Gastroesophageal sphincter (tissue), 3 donors: ENCODE measurements at regions not wholly inside any gene's neighbourhood (a gene's known extent, or its start where the extent isn't known, plus 50 kb on each side); places are given as distances from the start of the nearest gene placed in this dataset.

Source experiments
- POLR2A ChIP-seq, 2 donors: fragments of 450-650 bp; IDR thresholded peaks; one replicate each; pipeline ENCODE4 v1.6.1; 2017; ENCODE audit warnings: antibody characterized with exemption in 2 of 2, mild to moderate bottlenecking in 2 of 2, moderate library complexity in 1 of 2
- TF ChIP-seq, protein P1 (sequence below), 4 experiments: fragments of 200-600 bp in 2 of 4; fragments of 450-650 bp in 2 of 4; sonication (generic) in 1 of 4; IDR thresholded peaks; one replicate each; pipeline ENCODE4 v1.5.1; 2017 to 2019; ENCODE audit warnings: antibody characterized with exemption in 4 of 4, mild to moderate bottlenecking in 2 of 4, moderate library complexity in 2 of 4

DNA sequence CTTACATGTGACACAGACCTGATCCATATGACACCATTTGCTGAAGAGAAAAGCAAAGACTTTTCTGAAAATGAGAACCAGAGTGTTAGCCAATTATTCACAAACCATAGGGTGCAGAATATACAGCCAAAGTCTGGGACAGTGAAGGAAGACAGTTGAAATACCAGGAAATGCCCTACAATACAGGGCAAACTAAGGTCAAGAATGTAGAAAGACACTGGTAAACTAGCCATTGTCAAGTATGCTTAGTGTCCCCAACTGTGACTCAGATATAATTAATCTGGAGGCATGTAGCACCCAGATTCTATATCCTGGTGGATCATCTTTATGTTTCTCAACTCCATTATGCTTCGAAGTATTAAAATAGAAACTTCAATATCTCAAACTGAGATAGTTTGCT lies 200.9 kb upstream of the FSTL5 start:
- TF ChIP-seq POLR2A (IDR thresholded peaks at IDR 0.05), result no peak
- TF ChIP-seq, protein P1, sequence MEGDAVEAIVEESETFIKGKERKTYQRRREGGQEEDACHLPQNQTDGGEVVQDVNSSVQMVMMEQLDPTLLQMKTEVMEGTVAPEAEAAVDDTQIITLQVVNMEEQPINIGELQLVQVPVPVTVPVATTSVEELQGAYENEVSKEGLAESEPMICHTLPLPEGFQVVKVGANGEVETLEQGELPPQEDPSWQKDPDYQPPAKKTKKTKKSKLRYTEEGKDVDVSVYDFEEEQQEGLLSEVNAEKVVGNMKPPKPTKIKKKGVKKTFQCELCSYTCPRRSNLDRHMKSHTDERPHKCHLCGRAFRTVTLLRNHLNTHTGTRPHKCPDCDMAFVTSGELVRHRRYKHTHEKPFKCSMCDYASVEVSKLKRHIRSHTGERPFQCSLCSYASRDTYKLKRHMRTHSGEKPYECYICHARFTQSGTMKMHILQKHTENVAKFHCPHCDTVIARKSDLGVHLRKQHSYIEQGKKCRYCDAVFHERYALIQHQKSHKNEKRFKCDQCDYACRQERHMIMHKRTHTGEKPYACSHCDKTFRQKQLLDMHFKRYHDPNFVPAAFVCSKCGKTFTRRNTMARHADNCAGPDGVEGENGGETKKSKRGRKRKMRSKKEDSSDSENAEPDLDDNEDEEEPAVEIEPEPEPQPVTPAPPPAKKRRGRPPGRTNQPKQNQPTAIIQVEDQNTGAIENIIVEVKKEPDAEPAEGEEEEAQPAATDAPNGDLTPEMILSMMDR (IDR thresholded peaks at IDR 0.05), result no peak
